ENCODE measurements at regions not wholly inside any gene's neighbourhood (a gene's known extent, or its start where the extent isn't known, plus 50 kb on each side); places are given as distances from the start of the nearest gene placed in this dataset.

DNA sequence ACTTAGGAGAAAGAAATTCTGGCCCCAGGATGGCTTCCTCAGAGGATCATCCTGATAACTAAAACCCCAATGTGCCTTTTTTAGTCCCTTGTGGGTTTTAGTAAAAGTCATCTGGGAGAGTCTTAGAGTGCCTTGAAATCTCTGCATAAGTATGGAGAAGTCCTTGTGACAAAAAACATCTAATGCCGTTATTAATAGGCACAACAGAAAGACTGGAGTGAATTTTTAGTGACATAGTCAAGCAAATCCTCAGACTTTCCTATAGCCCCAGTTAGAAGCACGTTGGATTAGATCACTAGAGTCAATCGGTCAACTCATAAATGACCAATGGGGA lies 108.2 kb upstream of the MPDZ start:
- TF ChIP-seq REST (IDR thresholded peaks at IDR 0.05; ENCODE audit: unreplicated experiment) (no peak), EZH2 (IDR thresholded peaks at IDR 0.05; ENCODE audit: low read depth, unreplicated experiment) (no peak), CREB1 (CRISPR knock-in tag; IDR thresholded peaks at IDR 0.05; ENCODE audit: low read depth) (no peak), POLR2AphosphoS5 (IDR thresholded peaks at IDR 0.05; ENCODE audit: low read depth) (no peak), JUNB (IDR thresholded peaks at IDR 0.05; ENCODE audit: unreplicated experiment) (no peak), EZH2phosphoT487 (IDR thresholded peaks at IDR 0.05; ENCODE audit: unreplicated experiment) (no peak), STAT1 (IDR thresholded peaks at IDR 0.05; ENCODE audit: unreplicated experiment) (no peak), ZNF114 (CRISPR knock-in tag; IDR thresholded peaks at IDR 0.05) (no peak)
- TF ChIP-seq, protein P1, sequence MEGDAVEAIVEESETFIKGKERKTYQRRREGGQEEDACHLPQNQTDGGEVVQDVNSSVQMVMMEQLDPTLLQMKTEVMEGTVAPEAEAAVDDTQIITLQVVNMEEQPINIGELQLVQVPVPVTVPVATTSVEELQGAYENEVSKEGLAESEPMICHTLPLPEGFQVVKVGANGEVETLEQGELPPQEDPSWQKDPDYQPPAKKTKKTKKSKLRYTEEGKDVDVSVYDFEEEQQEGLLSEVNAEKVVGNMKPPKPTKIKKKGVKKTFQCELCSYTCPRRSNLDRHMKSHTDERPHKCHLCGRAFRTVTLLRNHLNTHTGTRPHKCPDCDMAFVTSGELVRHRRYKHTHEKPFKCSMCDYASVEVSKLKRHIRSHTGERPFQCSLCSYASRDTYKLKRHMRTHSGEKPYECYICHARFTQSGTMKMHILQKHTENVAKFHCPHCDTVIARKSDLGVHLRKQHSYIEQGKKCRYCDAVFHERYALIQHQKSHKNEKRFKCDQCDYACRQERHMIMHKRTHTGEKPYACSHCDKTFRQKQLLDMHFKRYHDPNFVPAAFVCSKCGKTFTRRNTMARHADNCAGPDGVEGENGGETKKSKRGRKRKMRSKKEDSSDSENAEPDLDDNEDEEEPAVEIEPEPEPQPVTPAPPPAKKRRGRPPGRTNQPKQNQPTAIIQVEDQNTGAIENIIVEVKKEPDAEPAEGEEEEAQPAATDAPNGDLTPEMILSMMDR (conservative IDR thresholded peaks at IDR 0.05; ENCODE audit: low read depth in 2 of 2) = no peak
- TF ChIP-seq, protein P2, sequence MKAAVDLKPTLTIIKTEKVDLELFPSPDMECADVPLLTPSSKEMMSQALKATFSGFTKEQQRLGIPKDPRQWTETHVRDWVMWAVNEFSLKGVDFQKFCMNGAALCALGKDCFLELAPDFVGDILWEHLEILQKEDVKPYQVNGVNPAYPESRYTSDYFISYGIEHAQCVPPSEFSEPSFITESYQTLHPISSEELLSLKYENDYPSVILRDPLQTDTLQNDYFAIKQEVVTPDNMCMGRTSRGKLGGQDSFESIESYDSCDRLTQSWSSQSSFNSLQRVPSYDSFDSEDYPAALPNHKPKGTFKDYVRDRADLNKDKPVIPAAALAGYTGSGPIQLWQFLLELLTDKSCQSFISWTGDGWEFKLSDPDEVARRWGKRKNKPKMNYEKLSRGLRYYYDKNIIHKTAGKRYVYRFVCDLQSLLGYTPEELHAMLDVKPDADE (IDR thresholded peaks at IDR 0.05) = no peak

All from GM23338 (cell line).